Pancreas (tissue), 10 donors: ENCODE measurements at regions not wholly inside any gene's neighbourhood (a gene's known extent, or its start where the extent isn't known, plus 50 kb on each side); places are given as distances from the start of the nearest gene placed in this dataset.

ENCODE experiments used
- ATAC-seq, 4 donors: fragments of 200-7000 bp; cut with Tn5 transposase; one replicate each; pipeline versions ENCODE4 v1.8.0 to v1.9.1; 2020; ENCODE audit warnings: mild to moderate bottlenecking in 4 of 4, moderate library complexity in 4 of 4
- DNase-seq, 6 donors: peaks; one replicate each; pipeline ENCODE4 v3.0.0-alpha.2; 2020
- FAIRE-seq: peaks from 2 replicates; lab custom pipeline; 2012; peaks lifted over from hg19 to GRCh38; lab: Jason Lieb, UNC
- H3K27ac ChIP-seq, 4 donors: fragments of 200-600 bp; sonication (generic); 1 replicate in 3 of 4; 2 replicates in 1 of 4; pipeline versions ENCODE4 v1.5.0 to v1.8.0; 2020
- H3K27me3 ChIP-seq, 4 donors: fragments of 200-600 bp; one replicate each; pipeline ENCODE4 v1.8.0; 2021
- H3K36me3 ChIP-seq, 3 donors: fragments of 200-600 bp; sonication (generic) in 1 of 3; one replicate each; pipeline versions ENCODE4 v1.5.0 to v1.8.0; 2020 to 2021
- H3K4me1 ChIP-seq, 3 donors: fragments of 200-600 bp; one replicate each; pipeline ENCODE4 v1.8.0; 2021
- H3K4me3 ChIP-seq, 4 donors: fragments of 200-600 bp; sonication (generic) in 2 of 4; one replicate each; pipeline versions ENCODE4 v1.5.0 to v1.8.0; 2020 to 2021
- H3K9me3 ChIP-seq, 4 donors: fragments of 200-600 bp; one replicate each; pipeline ENCODE4 v1.8.0; 2021
- CTCF ChIP-seq, 4 donors: fragments of 200-600 bp; sonication (generic) in 3 of 4; IDR thresholded peaks; one replicate each; pipeline versions ENCODE4 v1.5.0 to v1.8.0; 2021; ENCODE audit warnings: antibody characterized with exemption in 4 of 4
- WGBS, 2 donors: extraction: QIAGEN DNeasy Blood & Tissue Kit; methylation state at CpG; one replicate each; pipeline ENCODE4 v1.1.7; 2013; 5-methylcytosine and 5-hydroxymethylcytosine counted together
- intact Hi-C, 3 donors: fragments of 100-400 bp; cut with DNase I; formaldehyde crosslinking; loops; one replicate each; pipeline versions ENCODE4 v1.11.1 to v1.14.2; 2022
- donor health status: healthy with polysubstance abuse.
- donor health status: DM: no; HTN: no; CAD: no; lungs with moderate emphysema.
- donor health status: DM: no; HTN: no; CAD: no.
- donor health status: control.
- donor health status: control.
- donor health status: Bipolar disorder and iron deficiency.
- donor health status: DM: yes; HTN: yes; CAD: no.
- donor health status: DM: no; HTN: no; CAD: no.
- donor health status: DM: no; HTN: no; CAD: no.
- donor health status: DM: yes; HTN: yes; CAD: no.

DNA sequence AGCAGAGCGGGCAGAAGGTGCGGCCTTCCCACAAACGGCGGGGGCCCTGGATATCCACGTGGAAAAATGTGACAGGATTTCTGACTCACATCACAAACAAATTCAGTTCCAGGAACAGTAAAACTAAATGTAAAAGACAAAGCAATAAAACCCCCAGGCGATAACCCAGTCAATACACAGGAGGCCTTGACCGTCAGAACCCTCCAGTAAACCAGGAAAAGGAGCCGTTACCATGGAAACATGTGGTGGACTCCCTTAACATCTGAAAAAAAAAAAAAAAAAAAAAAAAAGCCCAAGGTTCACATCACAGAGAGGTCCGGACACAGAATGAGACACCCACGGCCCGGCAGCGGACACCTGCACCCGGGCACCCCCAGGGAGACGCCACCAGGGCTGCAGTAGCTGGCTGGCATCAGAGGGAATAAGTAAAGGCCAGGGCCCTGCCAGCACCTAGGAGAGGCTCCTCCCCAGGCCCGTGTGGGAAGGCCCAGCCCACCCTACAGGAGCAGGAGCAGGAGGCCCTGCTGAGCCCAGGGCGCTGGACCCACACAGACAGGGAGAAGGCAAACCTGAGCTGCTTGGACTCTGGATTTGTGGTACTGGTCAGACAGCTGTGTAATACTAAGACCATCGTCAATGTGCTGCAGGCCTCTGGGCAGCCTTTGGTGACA lies 83.7 kb downstream of the TMEM18 start:
- H3K36me3 ChIP-seq: no peaks in the 10 kb centered on the region
- H3K27me3 ChIP-seq: no peaks in the 10 kb centered on the region
- no peak for DNase-seq
- TF ChIP-seq CTCF (IDR thresholded peaks at IDR 0.05): no peak
- no peaks in the 10 kb centered on the region for H3K9me3 ChIP-seq
- intact Hi-C loops: no loop called here
- H3K27ac ChIP-seq: no peak overlapping the region
- ATAC-seq: no peak
- no peak overlapping the region for H3K4me3 ChIP-seq
- FAIRE-seq: no peak
- WGBS, 2 donors: 73 to 76% methylated on average over 17 of the region's 17 CpGs
- H3K4me1 ChIP-seq: no peaks in the 10 kb centered on the region

GRCh38 chr2:592737-593136 lies 84.5 kb downstream of the TMEM18 start:
- no peaks in the 10 kb centered on the region for H3K36me3 ChIP-seq
- H3K27me3 ChIP-seq: no peaks in the 10 kb centered on the region
- no peaks in the 10 kb centered on the region for H3K4me1 ChIP-seq
- FAIRE-seq (no peak), DNase-seq (no peak), ATAC-seq (no peak)
- no peak overlapping the region for H3K4me3 ChIP-seq
- 83 to 88% methylated on average over 8 of the region's 8 CpGs for WGBS, 2 donors
- H3K27ac ChIP-seq: no peak overlapping the region
- no peaks in the 10 kb centered on the region for H3K9me3 ChIP-seq
- intact Hi-C loops: no loop called here
- TF ChIP-seq CTCF (IDR thresholded peaks at IDR 0.05): no peak

GRCh38 chr2:590214-591175 lies 86.7 kb downstream of the TMEM18 start:
- Histone ChIP-seq H3K36me3 (no peaks in the 10 kb centered on the region), H3K9me3 (no peaks in the 10 kb centered on the region), H3K4me3 (no peak overlapping the region), H3K27ac (no peak overlapping the region), H3K27me3 (no peaks in the 10 kb centered on the region), H3K4me1 (no peaks in the 10 kb centered on the region)
- FAIRE-seq (no peak), ATAC-seq (no peak), DNase-seq (no peak)
- intact Hi-C loops: no loop called here
- TF ChIP-seq CTCF (IDR thresholded peaks at IDR 0.05): no peak
- whole genome bisulfite sequencing, 2 donors: 71 to 77% methylated on average over 19 of the region's 19 CpGs

DNA sequence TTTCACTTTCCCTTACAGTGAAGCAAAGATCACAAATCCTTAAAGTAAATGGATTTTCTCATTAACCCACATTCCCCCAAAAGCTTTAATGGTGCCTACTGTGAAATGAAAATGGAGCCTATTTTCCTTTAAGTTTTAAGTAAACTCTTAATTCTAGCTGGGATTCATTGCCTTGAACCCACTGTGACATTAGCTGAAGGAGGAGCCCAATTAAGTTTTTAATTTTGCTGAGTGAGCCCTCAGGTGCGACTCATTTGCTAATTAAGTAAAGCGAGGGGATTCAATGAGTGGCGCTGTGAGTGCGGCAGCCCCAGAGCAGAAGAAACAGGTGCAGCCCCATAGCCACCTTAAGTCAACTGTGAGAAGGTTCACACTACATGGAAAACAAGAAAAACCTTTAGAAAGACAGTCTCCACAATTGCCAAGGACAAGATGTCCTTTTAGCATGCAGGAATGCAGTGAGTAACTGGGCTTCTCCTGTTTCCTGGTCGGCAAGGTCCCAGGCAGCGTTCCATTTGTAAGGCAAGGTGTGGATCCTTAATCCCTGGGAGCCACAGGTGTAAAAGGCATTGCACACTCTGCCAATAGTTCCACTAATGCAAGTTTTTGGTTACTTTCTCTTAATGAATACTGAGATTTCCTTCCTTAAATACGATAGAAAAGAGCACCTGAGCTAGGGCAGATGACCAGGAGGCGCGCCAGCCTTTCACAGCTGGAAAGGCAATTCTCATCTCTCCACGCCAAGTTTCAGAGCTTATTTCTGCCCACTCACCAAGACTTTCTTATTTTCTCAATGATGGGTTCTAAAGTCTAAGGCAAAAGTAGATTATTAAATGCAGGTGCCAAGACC lies 87.7 kb downstream of the TMEM18 start:
- Histone ChIP-seq H3K9me3 (no peaks in the 10 kb centered on the region), H3K27ac (no peak overlapping the region), H3K27me3 (no peaks in the 10 kb centered on the region), H3K4me3 (no peak overlapping the region), H3K36me3 (no peaks in the 10 kb centered on the region), H3K4me1 (no peaks in the 10 kb centered on the region)
- intact Hi-C loops: no loop called here
- DNase-seq: peak in 1 of 6 donors; percentile 36
- no peak for FAIRE-seq
- TF ChIP-seq CTCF (IDR thresholded peaks at IDR 0.05): no peak
- peak; percentile 21 to 68 (median 48) for ATAC-seq
- WGBS, 2 donors: 70 to 75% methylated on average over 10 of the region's 10 CpGs
